ENCODE measurements at regions not wholly inside any gene's neighbourhood (a gene's known extent, or its start where the extent isn't known, plus 50 kb on each side); places are given as distances from the start of the nearest gene placed in this dataset.

DNA sequence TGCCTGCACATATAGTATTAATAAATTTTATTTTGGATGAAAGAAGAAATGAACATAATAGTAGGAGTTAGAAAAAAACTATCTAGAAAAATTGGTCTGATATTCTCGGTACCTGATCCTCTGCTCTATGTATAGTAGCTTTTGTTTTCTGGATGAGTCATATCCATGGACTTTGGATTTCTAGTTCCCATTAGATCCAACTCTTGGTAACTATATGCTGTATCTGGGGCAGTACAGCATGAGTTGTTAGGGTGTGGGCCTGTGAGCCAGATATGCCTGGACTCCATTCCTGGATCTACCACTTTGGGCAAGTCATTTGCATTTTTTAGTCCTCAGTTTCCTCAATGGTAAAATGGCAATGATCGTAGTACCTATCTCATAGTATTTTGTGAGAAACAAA is 372.2 kb upstream of the PKN2 start:
- TF ChIP-seq, protein P1, sequence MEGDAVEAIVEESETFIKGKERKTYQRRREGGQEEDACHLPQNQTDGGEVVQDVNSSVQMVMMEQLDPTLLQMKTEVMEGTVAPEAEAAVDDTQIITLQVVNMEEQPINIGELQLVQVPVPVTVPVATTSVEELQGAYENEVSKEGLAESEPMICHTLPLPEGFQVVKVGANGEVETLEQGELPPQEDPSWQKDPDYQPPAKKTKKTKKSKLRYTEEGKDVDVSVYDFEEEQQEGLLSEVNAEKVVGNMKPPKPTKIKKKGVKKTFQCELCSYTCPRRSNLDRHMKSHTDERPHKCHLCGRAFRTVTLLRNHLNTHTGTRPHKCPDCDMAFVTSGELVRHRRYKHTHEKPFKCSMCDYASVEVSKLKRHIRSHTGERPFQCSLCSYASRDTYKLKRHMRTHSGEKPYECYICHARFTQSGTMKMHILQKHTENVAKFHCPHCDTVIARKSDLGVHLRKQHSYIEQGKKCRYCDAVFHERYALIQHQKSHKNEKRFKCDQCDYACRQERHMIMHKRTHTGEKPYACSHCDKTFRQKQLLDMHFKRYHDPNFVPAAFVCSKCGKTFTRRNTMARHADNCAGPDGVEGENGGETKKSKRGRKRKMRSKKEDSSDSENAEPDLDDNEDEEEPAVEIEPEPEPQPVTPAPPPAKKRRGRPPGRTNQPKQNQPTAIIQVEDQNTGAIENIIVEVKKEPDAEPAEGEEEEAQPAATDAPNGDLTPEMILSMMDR (IDR thresholded peaks at IDR 0.05; ENCODE audit: insufficient read depth, low read length), result no peak
- no peak for TF ChIP-seq POLR2AphosphoS5 (IDR thresholded peaks at IDR 0.05; ENCODE audit: low read depth)

All from HL-60 (cell line).